ENCODE measurements at regions not wholly inside any gene's neighbourhood (a gene's known extent, or its start where the extent isn't known, plus 50 kb on each side); places are given as distances from the start of the nearest gene placed in this dataset.

DNA sequence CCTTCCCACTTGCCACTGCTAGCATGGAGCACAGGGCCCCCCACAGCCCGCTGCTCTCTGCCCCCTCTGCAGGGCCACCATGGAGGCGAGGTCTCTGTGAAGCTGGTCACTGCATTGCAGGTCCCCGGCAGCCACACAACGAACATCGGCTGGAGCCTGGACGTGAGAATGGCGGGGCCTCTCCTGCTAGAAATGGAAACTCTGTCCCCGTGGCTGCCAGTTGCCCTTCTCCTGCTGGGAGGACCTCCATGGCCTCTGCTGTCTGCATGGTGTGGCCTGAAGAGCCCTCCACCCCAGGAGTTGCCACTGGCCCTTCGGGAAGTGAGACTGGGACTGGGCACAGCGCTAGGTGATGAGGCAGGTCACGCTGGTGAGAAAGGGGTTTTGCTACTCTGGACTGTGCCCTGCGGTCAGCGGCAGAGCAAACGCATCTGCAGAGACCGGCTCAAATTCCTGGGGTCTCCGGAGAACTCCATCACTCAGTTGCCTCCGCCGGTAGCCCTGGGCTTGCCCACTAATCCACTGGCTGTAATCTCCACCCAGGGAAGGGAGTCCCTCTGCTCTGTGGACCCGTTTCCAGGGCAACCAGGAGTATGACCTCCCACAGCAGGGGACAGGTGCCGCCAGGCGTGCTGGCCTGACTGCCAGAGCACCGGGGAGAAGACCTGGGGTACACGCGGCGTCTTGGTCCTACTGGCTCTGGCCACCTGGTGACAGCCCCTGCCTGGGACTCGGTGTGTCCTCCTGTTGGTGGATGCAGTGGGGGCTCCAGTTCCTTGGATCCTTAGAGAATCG is 806.3 kb downstream of the BRD1 start:
- H3K4me3 ChIP-seq (ENCODE audit: low read depth, low read length): no peak overlapping the region

DNA sequence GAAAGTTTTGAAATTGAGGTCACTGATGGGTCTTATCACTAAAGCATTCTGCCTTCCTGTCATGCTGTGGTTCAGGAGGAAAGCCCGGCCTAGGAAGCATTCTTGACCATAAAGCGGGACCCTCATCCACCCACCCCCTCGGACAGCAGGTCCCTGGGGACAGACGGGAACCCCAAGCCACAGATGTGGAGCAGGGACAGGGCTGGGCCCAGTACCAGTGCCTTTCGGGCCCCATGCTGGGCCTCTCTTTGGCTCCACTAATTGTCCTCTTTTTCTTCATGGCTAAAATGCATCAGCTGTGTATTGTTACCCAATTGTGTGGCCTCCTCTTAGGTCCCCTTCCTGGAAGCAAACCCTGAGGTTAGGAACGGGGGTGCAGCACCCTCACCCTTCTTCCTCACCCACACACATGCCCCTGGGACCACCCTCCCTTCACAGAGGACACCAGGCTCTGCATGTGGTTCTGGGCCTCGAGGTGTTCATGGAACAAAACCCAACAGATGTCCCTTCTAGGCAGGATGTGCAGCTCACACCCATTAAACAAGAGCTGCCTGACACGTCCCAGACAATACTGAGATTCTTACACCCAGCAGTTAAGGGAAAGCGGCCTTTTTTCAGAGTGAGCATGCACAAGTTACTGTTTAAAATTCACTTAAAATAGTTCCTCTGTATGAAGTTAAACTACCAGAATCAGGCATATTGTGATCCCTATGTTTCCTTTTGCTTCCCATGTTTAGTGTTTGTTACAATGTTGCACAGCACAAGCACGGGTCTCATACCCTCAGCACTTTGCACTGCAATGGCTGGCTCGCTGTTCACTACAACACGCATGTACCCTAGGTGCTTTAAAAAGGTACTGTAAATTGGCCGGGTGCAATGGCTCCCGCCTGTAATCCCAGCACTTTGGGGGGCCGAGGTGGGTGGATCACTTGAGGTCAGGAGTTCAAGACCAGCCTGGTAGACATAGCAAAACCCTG is 807.6 kb downstream of the BRD1 start:
- no peak overlapping the region for H3K4me3 ChIP-seq (ENCODE audit: low read depth, low read length)

DNA sequence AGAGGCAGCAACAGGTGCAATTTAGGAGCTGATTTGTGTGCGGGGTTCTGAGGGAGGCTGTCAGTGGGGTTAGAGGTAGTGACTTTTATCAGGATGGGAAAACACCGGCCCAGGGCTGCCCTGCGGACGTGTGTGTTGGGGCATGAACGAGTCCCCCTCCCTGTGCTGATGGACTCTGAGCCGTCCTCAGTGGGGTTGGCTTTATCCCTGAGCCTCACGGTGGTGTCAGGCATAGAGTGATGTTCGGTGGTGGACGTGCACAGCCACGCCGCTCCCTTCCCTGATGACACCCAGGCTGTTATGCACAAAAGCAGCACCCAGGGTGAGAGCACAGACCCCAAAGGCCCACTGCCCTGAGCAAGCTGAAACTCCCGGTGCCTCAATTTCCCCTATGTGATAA is 809.1 kb downstream of the BRD1 start:
- H3K4me3 ChIP-seq (ENCODE audit: low read depth, low read length): no peak overlapping the region

DNA sequence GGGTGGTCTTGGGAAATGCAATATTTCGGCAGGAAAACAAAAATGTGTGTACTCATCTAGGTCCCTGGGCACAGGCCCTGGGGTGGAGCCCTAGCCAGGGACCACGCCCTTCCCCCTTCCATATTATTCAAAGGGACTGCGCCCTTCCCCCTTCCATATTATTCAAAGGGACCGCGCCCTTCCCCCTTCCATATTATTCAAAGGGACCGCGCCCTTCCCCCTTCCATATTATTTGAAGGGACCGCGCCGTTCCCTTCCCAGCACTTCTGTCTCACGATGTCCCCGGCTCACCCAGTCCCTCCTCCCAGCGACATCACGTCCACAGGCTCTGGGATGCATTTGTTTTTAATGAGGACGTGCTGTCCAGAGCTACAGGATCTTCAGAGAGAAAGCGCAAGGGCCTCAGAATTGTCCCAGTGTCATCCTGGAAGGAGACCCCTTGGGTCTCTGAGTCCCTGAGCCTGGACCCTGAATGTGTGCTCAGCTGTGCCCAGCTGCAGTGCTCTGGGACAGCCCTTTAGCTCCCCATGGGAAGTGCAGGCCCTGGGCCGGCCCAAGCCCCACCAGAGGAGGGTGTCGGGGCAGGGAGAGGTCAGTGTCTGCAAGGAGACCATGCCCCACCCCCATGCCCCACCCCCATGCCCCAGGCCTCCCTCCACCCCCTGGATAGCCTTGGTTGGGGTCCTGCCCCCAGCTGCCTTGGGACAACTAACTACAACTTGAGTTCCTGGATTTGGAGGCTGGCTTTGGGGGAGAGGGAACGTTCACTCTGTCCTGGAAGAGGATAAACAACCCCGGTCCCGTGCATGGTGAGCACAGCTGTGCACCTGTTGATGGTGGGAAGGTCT is 810.0 kb downstream of the BRD1 start:
- H3K4me3 ChIP-seq (ENCODE audit: low read depth, low read length): no peak overlapping the region

DNA sequence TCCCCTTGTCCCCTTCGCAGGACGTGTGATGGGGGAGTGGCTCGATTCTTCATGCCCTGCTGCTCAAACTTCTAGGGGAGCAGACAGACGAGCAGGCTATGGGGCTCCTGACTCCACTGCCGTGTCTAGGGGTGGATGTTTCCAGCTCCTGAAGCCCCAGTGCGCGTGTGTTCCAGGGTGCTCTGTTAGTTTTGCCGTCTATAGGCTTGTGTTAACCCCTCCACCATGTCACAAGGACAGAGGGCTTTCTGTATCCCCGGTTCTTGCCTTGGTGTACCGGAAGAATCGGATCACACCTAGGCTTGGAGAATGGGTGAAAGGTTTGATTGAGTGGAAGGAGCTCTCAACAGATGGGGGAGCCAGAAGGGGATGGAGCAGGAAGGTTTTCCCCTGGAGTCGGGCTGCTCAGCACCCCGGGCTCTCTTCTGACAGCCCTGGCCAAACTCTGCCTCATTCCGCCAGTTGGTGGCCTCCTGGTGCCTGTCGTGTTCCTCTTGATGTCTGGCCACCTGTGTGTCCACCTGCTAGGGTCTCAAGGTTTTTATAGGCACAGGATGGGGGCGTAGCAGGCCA is 810.7 kb downstream of the BRD1 start:
- no peak overlapping the region for H3K4me3 ChIP-seq (ENCODE audit: low read depth, low read length)

DNA sequence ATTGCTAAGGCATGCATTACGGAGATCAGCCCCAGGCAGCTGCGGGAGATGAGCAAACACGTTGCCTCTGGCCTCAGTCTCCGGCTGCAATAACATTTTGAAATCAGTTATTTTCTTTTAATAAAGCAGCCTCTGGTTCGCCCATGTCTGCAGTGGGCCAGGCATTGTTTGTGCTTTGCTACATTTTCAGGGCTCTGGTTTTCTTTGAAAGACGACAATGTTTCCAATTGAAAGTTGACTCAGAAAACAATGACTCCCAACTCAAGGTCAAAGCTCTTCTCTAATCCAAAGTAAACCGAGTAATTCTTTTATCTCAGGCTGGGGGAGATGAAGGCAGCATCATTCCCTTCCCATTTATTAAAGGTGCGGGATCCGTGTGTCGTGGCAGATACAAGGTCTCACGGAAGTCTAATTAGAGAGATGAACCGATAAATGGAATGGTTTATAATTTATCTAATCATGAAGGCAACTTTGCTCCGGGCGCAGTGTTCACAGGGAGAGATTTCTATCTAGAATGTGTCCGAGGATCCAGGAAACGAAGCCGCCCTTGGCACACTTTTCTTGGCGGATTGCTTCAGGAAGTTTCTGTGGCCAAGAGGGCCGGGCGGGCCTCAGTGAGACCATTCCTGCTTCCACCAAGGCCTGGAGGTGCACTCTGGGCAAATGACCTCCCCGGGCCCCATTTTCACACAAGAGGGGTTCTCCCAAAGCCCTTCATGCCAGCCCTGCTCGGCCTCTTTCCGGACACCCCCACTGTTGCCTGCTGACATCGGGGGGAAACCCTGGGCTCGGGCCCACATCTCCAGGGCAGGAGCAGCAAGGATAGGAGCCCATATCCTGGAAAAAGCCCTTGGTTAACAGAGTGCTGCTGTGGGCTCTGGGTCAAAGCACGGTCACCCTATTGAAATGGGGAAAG is 811.4 kb downstream of the BRD1 start:
- no peak overlapping the region for H3K4me3 ChIP-seq (ENCODE audit: low read depth, low read length)

DNA sequence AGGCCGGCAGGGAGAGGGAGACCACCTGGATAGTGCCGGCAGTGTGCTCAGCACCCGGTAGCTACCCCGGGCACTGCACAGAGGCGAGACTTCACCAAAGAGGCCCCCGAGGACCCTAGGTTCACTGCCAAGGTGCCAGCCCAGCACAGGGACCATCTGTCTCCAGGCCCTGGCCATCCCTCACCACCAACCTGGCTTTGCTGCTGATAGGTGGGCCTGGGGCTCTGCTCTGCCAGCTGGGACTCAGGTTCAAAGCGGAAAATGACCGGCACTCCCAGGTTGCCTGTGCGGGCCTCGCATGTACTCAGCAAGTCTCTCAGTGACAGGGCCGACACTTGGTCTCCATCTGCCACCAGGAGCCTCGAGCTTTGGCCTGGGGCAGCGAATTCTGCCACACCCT is 812.2 kb downstream of the BRD1 start:
- H3K4me3 ChIP-seq (ENCODE audit: low read depth, low read length): no peak overlapping the region

DNA sequence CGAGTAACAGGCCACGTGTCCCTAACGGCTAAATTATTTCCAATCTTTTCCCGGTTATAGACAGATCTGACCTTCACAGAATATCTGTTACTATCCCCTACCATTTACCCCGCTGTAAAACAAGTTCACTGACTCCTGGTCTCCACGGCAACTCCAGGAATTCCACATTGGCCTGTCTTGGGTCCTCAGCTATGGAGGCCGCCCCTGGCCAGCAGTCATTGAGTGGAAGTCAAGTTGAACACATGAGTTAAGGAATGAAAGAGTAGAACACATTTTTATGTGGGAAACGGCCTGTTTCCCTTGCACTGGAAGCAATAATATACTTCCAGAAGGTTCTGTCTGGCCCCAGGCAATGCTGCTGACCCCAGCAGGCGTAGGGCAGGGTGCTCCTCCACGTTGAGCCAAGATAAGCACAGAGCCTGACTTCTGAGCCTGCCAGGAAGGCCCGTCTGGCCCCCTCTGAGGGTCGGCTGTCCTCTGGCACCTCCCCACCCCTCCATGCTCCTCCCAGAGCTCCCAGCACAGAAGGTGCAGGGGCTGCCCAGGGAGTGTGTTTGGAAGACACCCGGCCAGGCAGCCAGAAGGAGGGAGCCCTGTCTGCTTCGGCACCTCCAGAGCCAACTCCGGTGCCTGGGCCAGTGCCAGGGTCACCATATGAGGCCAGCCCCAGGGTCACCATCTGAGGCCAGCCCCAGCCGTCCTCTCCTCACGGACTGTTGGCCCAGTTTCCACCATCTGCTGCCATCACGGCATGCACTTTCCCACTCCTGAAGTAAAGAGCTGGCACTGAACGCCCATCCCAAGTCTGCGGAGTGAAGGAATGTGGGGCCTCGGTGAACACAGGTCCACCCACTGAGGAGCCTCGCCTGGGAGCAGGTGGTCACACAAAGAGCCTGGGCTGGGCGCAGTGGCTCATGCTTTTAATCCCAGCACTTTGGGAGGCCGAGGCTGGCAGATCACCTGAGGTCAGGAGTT is 813.2 kb downstream of the BRD1 start:
- no peak overlapping the region for H3K4me3 ChIP-seq (ENCODE audit: low read depth, low read length)

DNA sequence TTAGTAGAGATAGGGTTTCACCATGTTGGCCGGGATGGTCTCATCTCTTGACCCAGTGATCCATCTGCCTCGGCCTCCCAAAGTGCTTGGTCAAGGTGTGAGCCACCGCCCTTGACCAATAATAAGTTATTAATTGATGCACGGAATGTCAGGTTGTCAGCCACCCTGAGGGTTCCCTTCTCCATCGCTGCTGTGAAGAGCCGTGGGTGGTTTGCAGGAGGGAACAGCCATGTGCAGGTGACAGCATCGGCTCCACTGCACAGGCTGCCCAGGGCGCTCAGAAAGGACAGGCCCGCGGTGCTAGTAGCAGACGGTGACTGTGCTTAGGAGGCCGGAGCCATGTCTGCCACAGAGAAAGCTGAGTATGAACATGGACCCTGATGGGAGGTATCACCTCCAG is 814.0 kb downstream of the BRD1 start:
- no peak overlapping the region for H3K4me3 ChIP-seq (ENCODE audit: low read depth, low read length)

DNA sequence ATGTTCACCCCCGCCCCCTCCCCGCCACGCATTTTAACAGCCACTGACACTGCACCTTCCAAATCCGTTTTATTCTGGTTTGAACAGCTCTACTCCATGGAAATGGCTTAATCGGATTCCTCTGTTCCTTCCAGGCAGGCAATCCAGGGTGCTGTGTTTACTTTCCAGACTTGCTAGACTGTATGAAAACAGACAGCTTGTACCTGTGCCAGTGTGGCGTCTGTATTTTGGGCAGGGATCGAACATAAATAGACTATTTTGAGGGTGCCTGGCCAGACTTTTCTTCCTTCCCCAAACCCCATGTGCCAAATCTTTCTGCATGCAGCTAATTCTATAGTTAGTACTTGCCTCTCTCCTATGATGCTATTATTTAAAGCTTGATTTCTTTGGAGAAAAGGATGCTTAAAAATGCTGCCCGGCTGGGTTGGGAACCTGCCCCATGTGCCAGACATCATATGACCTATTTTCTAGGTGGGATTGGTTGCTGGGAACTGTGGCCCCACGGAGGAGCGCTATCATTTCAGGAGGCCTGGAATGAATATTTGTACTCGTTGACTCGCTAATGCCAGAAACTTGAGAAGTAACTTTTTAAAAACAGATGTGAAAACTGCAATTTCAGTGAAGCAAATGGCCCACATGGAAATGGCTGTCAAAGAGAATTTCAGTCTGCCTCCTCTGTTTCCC is 814.8 kb downstream of the BRD1 start:
- no peak overlapping the region for H3K4me3 ChIP-seq (ENCODE audit: low read depth, low read length)

DNA sequence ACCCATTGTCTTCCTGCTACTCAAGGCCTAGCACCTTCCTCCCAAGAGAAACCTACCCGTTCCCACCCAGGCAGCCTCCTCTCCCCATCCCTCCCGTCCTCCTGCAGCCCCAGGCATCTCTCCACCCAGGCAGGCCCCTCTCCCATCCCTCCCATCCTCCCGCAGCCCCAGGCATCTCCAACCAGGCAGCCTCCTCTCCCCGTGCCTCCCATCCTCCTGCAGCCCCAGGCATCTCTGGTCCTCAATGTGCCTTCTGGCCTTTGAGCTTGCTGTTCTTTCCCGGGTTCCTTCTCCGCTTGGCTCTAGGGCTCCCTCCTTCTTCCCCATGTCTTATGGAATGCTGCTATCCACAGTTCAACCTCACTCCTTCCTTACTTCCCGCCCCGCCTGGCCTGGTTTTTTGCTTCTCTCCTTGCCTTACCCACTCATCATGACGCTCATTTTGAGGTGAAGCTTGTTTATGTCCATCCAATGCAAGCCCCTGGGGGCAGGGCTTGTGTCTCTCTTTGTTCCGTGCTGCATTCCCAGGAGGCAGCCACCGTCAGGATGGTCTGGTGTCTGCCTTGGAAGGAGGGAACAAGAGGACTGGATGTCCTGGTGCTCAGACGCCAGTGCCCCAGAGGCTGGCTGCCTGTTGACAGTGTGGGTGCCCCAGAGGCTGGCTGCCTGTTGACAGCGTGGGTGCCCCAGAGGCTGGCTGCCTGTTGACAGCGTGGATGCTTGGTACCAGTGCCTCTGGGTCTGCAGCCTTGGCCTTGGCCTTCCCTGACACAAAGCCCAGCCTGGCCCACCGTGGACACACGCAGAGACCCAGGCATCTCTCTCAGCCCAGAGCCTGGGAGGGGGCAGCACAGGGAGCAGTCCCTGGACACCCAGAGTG is 815.7 kb downstream of the BRD1 start:
- no peak overlapping the region for H3K4me3 ChIP-seq (ENCODE audit: low read depth, low read length)

DNA sequence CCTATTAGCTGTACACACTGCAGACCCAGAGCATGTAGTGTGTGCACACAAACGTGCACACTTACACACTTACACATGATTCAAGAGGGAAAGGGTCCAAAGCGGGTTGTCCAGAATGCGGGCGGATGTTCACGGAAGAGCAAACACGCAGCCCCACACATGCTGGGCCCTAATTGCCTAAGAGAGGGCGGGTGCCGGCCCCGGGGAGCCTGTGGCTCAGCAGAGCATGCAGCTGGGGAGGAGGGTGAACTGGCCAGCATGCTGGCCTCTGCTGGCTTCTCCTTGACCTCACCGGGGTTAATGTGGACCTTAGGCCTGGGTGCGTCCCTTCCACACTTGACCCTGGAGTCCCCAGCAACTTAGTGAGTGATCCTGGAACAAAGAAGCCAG is 816.3 kb downstream of the BRD1 start:
- no peak overlapping the region for H3K4me3 ChIP-seq (ENCODE audit: low read depth, low read length)

DNA sequence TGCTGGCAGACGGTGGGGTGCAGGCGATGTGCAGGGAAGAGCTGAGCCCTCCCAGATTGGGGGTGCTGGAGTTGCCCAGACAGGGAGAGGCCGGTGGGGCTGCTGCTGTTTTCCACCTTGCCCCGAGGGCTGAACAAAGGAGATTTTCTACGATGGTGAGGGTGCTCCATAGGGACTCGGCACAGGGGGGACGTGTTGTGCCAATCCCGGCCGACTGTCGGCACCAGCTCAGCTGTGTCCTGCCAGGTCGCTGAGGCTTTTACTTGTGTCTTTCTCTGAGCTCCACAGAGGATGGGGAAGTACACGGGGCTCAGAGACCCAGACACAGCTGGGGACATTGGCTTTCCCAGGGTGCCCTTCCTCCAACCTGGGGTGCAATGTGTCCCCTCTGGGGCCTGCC is 816.8 kb downstream of the BRD1 start:
- no peak overlapping the region for H3K4me3 ChIP-seq (ENCODE audit: low read depth, low read length)

DNA sequence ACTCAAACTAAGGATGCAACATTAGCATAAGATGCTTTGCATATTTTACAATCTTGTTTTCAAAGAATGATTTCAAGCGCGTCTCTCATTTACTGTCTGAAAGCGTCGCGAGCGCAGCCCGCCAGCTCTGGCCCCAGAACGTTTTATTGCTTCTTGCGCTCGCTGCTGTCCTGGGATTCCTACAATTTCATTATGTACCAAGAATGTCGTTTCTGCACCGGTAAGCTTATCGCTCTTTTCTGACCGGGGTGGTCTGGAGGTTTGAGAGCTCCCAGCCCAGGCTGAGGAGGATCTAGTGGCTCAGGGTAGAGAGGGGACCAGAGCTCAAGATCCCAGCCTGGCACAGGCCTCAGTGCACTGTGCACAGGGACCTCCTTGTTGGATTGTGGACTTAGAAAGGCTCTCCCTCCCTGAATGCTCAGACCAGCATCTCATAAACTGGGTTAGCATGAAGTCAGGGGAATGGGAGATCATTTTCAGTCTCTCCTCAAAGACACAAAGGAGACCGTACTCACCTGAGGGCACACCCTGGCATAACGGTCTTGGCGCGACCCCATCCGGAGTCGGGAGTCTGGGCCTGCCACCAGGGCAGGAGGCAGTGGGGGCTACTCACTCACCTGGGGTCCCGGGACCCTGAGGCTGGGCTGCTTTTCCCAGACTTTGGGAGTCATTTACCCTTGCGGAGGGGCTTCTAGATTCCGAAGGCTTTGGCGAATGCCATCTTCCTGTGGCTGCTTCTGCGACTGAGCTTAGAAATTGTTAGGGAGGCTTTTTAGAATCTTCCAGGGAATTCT is 817.4 kb downstream of the BRD1 start:
- no peak overlapping the region for H3K4me3 ChIP-seq (ENCODE audit: low read depth, low read length)

DNA sequence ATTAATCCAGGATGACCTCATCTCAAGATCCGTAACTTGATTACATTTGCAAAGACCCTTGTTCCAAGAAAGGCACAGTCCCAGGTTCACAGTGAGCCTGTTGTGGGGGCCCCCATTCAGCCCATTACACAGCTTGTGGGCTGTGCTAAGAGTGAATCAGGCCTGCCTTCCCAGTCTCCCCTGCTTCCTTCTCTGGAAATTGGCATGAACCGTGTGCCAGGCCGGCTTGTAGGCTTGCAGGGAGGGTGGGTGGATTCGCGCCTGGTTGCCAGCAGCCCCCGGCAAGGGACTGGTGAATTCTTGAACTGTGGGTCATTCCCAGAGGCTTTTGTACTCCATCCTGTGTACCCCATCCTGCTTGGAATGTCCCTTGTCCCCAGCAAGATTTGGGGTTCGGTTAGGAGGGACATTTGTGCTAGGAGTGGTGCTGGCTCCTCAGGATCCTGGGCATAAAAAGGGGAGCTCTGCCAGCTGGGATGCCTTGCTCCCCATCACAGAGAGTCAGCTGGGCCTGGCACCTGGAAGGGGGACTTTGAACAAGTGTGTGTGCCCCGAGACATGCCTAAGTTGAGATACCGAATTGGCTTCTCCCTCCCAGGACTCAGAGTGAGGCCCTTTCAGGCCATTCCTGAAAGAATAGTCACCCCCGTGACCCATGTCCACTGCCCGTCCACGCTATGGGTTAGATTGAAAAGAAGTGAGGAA is 818.2 kb downstream of the BRD1 start:
- no peak overlapping the region for H3K4me3 ChIP-seq (ENCODE audit: low read depth, low read length)
